ENCODE measurements at regions not wholly inside any gene's neighbourhood (a gene's known extent, or its start where the extent isn't known, plus 50 kb on each side); places are given as distances from the start of the nearest gene placed in this dataset.

DNA sequence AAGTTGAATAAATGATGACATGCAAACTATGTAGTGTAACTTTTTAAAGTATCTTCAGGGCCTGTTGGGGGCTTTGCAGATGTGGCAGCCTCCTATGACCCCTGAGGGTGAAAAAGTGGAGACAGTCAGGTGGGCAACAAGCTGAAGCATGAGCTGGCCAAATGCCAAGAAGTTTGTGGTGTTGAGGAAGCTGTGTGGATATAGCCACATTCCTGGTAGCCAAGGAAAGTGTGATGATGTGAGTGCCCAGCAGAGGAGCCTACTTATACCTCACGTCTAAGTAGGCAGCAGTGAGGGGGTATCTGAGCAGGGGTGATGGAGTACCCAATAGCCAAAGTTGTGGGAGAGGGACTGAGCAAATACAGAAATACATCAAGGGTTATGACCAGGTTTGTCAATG lies 621.2 kb upstream of the CDH6 start:
- TF ChIP-seq, protein P1, sequence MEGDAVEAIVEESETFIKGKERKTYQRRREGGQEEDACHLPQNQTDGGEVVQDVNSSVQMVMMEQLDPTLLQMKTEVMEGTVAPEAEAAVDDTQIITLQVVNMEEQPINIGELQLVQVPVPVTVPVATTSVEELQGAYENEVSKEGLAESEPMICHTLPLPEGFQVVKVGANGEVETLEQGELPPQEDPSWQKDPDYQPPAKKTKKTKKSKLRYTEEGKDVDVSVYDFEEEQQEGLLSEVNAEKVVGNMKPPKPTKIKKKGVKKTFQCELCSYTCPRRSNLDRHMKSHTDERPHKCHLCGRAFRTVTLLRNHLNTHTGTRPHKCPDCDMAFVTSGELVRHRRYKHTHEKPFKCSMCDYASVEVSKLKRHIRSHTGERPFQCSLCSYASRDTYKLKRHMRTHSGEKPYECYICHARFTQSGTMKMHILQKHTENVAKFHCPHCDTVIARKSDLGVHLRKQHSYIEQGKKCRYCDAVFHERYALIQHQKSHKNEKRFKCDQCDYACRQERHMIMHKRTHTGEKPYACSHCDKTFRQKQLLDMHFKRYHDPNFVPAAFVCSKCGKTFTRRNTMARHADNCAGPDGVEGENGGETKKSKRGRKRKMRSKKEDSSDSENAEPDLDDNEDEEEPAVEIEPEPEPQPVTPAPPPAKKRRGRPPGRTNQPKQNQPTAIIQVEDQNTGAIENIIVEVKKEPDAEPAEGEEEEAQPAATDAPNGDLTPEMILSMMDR (IDR thresholded peaks at IDR 0.05), result no peak
- TF ChIP-seq POLR2A (IDR thresholded peaks at IDR 0.05), result no peak

All from testis (tissue), 2 donors.